ENCODE measurements at regions not wholly inside any gene's neighbourhood (a gene's known extent, or its start where the extent isn't known, plus 50 kb on each side); places are given as distances from the start of the nearest gene placed in this dataset.

DNA sequence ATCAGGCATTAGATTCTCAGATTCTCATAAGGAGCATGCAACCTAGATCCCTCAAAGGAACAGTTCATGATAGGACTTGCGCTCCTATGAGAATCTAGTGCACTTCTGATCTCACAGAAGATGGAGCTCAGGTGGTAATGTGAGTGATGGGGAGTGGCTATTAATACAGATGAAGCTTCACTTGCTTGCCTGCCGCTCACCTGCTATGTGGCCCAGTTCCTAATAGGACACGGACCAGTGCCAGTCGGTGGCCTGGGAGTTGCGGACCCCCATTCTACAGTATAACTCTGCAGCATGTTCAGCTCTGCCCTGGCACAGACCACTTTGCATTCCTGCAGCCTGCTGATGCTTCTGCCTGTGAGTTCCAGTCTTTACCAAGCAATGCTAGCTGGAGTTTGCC lies 581.3 kb upstream of the KLF4 start:
- TF ChIP-seq CTCF (IDR thresholded peaks at IDR 0.05; ENCODE audit: low read depth, low read length, poor library complexity, severe bottlenecking) (no peak), EZH2phosphoT487 (IDR thresholded peaks at IDR 0.05; ENCODE audit: borderline replicate concordance, low read length) (no peak)
